ENCODE measurements at regions not wholly inside any gene's neighbourhood (a gene's known extent, or its start where the extent isn't known, plus 50 kb on each side); places are given as distances from the start of the nearest gene placed in this dataset.
A peak's percentile ranks its signal among the peaks of the same experiment; 100 is the strongest.

DNA sequence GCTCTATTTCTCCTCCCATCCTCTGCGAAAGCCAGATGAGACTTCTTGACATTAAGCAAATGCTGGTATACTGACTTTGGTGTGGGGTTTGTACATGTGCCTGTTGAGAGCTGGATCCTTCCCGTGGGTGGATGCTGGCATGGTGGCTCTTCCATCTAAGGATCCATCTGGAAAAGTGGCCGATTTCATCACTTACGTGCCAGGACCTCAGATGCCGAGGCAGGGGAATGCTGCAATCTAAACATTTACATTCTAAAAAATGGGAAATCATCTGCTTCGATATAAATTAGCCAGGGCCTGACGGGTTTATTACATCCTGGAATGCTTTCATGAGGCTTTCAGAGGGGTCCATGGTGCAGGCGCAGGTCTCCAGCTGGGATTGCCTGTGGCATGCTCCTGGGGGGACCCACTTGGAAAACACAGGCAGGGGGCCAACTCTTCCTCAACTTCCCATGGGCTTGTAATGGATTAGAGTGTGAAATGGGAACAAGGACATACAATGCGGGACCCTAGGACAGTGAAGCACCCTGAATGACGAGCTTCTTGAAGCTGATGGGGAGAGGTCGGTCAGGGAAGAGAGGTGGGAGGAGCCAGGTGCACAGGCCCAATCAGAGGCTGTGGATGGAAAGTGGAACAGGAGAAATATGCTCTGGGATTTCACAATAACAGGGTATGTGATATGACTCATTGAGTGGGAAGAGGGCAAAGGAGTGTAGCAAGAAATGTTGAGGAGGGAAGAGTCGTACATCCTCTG lies 105.5 kb upstream of the PITX1 start:
- DNase-seq (ENCODE audit: low spot score) = peak; percentile 91

DNA sequence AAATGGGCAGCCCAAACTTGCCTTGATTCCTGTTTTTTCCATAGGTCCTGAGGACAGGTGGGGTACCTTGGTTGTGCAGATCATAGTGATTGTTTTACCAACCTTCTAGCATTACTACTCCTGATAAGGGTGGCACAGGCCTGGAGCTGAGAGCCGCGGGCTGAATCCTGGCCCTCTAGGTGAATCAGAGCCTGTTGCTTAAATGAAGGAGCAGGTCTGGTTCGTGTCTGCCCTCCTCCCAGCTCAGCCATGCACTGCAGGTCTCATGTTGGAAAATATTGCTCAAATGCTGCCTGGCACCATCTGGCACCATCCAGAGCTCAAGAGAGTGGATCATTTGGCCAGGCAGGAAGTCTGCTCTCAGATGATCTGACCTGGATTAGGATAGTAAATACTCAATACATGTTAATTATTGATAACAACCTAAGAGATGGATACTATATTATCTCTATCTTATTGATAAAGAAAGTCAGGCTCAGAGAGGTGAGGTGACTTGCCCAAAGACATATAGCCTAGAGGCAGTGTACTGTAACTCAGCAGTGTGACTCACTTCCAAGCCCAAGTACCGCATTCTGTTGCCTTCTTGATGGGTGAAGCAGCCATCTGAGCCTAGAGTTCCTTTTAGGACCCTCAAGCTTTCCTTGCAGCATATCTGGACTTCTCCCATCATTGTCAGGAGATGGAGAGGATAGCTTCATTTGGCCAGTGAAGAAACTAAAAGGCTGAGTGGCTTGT lies 104.3 kb upstream of the PITX1 start:
- no peak for DNase-seq (ENCODE audit: low spot score)

DNA sequence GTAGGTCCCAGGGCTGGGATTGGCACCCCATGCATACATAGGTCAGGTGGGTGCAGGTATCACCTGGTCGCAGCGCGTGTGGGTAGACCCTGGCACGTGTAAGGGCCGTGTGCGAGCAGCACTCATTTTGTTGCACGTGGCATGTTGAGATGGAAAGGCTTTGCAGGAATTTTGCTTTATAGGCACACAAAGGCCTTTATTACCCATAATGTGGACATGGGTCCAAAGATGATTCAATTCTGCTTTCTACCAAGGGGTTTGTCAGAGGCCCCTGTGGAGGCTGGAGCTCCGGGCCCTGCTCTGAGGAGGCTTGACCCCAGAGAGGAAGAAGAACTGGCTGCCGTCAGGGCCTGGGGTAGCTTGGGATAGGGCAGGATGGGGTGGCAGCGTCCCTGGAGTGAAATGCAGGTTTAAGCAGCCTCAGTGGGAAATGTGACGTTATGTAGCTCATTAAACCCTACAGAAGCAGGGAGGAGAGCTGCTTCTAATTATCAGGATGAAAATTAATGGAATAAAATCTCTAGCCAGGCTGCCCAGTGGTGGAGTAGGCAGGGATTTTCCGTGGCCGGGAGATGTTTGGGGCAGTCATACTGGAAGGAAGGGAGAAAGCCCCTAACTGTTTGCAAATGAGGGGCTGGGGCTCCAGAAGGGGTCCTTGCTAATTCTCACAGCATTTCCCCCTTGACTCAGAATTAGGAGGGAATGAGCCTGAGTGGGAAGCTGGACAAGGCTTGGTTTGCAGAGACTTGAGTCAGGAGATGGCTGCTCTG lies 103.3 kb upstream of the PITX1 start:
- DNase-seq (ENCODE audit: low spot score) = no peak

DNA sequence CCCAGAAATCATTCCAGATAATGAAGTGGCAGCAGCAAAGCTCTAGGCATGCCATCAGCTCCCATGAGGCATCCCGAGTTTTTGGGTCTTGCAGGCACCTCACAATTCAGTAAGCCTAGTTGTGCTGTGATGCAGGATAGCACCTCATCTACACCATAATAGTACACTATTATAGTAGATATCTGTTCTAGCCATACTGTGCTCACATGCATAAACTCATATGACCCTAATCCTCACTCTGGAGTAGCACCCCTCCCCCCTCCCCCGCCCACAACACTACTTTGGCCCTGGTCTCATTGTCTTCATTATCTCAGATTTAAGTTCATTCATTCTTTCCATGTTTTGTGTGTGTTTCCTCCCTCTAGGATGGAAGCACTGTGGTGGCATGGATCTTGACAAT lies 102.5 kb upstream of the PITX1 start:
- DNase-seq (ENCODE audit: low spot score) = no peak

DNA sequence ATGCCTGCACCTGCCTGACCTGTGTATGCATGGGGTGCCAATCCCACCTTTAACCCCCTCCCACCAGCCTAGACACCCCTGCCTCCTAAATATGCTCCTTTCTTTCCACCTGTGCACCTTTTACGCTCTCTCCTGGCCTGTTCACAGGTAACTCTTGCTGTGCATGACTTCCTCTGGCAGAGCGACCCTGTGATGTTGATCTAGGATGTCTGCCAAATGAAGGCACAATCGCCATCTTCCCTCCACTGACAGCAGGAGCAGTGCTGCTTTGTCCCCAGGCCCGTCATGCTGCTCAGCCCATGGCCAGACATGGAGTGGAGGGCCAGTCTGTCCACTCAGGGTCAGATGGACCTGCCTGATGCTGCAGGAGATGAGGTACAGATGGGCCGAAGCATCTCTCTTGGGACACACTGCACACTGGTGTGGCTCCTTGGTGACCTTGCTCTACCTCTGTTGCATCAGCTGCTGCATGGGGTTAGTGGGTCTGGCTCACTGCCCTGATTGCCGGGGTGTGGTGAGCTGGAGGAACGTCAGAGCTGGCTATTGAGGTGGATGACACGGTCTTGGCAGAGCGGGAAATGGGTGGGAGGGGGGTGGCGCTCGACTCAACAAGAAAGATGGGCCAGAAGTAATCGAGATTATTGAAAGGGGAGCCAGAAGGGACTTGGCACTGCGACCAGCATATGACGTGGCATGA lies 101.7 kb upstream of the PITX1 start:
- DNase-seq (ENCODE audit: low spot score) = peak; percentile 74

DNA sequence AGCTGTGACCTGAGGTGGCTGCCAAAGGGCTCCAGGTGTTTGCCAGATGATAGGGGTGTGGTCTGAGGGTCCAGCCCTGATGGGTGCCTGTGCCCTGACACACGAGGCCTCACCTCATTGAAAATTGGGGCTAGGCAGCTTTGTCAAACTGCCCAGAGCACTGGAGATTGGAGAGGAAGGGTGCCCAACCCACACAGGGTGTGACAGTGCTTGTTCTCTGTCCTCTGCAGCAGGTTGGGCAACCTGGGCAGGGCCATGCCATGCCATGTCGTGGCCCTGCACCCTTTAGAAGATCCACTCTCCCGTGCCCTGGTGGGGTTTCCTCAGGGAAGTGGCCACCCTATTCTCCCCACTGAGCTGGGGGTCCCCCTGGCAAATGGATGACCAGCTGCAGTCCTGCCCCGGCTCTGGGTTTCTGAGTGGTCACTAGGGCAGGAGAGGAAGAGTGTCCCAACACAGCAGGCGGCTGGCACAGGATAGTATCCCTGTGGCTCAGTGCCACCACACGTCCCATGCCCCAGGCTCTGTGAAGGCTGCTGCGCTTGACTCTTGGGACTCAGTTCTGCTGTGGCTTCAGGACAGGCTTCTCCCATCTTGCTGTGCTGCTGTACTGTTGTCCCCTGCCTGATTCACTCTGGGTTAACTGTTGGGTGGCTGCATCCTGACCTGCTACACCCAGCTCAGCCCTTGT lies 100.8 kb upstream of the PITX1 start:
- DNase-seq (ENCODE audit: low spot score) = no peak

DNA sequence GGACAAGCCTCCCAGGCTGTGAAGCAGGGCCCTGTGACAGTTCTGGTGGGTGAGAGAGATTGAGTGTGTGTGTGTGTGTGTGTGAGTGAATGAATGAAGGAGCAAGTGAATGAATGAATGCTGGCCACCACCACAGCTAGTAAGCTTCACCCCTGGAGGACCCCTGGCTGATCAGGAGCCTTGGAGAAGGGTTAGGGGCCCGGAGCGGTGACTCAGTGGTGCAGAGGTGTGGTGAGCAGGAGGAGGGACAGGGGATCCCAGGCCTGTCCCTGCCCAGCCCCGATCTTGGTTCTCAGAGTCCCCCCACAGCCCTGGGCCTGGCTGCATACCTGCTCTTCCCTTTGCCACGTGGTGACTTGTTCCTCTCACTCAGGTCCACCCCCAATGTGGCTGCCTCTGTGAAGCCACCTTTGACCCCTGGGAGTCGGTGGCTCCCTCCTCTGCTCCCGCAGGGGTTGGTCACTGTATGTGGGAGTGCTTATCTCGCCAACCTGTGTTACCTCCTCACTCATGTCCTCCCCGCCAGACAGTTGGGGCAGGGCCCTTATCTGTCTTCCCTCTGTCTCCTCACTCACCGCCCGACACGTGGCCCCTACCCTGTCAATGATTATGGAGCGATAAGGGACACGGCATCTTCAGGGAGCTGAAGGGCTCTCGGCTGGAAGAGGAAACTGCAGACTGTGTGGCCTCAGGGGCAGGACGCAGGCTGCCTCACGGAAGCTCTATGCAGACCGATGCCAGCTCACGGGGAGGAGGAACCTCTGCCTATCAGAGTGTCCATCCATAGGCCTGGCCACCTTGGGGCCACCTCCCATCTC lies 99.9 kb upstream of the PITX1 start:
- no peak for DNase-seq (ENCODE audit: low spot score)

DNA sequence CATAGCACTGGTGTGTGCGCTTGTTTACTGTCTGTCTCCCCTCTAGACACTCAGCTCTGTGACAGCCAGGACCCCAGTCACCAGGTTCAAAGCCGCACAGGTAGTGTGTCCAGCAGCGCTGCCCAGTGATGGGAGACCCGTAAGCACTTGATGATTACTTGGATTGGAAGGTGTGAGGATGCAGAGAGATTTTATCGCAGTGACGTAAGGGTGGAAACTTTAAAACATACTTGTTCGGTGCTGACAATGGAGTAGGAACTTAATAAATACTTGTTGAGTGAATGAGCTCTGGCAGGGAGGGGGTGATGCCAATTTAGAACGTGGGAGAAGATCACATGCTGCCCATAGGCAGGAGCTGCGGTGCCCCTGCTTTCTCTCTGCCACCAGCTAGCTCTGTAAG lies 99.2 kb upstream of the PITX1 start:
- DNase-seq (ENCODE audit: low spot score) = no peak

DNA sequence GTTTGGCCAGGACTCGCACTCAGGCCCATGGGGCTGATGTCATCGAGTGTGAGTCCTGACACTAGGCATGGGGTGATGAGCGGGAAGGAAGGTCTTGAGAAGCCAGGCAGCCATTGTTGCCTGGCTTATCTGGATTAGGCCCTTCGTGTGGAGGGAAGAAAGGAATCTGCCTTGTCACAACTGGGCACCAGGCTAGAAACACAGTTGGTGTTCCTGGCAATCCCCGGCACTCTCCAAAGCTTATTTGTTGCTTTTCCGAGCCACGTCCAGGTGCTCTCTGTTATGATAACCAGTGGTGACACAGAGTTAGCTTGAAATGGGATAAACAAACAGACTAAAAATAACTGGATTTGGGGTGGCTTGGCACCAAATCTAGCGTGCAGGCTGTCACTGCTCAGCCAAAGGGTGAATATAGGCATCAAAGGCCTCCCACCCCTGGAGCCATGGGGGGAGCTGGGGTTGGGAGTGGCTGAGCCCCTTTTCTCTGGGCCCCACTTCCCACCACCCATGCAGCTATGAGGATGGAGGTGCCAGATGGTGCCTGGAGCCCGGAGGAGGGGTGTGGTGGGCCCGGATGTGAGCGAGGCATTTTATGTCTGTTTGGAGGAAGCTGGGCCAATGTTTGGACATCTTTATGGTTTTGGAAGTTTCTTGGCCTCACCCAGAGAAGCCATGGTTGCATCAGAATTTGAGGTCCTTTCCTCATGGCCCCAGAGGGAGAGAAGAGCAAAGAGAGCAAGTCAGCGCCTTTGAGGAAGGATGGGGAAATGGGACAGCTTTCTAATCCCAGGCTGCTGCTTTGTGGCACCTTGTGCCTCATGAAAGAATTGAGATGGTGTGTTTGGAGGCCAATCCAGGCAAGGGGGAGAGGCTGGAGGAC lies 98.0 kb upstream of the PITX1 start:
- no peak for DNase-seq (ENCODE audit: low spot score)

DNA sequence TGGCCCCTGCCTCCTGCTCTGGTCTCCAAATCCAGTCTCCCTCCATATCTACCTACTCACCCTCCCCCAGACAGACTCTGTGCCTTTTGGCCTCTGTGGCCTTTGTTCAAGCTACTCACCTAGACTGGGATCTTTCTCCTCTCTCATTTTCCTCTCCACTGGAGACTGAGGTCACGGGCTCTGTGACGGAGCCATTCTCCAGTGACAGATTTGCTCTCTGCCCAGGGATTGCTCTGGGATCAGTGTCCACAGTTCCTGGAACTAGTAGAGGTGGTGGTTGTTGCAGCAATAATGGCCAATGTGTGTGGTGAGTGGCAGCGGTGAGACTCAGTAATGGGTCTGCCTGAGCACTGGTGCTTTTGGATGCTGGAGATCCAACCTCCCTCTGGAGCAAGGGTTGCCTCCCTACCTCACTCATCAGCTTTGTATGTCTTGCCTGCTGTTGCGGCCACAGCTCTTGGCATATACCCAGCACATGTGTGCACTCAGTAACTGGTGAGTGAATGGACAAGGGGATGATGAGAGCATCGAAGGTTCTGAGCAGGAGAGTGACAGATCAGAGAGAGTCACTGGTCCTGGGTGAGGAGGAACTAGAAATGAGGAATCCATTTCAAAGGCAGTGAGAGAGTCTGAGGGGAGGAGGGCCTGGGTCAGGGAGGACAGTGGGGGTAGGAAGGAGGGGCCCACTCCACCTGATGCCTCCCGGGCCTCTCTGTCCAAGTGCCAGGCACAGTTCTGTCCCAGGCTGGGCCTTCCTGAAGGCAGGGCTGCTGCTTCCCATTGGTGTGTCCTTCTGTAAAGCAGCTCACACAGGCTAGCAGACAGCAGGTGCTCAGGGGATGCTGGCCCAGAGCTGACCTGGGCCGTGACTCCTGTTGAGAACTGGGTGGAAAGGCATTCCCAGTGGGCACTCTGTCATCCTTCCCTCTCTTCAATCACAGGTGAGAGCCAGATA lies 96.5 kb upstream of the PITX1 start:
- no peak for DNase-seq (ENCODE audit: low spot score)

DNA sequence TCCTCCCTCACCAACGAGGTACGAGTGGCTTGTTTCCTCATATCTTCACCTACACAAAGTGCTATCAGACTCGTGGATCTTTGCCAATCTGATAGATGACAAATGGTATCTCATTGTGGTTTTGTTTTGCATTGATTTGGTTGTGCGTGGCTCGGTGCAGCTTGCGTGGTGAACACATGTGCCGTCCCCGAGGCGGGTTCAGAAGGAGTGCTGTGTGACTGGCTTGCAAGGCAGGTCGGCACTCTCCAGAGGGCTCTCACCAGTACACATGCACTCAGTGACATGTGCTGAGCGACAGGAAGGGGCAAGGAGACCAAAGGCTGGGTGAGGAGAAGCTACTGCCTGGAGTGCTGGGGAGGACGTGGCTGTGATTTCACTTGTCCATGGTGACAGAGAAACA lies 95.3 kb upstream of the PITX1 start:
- DNase-seq (ENCODE audit: low spot score) = no peak

DNA sequence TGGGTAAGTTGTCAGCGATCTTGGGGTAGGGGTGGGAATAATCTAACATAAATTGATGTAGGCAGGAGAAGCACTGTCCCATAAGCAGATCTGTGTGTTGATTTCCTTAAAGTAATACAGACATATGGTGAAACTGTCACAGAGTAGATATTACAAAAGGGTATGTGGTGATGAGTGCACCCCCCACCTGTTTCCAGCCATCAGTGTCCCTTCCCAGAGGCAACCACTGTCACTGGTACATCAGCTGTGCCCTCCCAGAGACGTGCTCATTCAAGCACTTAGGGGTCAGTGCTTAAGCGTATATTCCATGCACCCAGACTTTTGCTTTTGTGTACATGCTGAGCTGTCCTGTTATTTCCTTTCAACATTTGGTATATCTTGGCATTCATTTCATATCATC lies 94.3 kb upstream of the PITX1 start:
- DNase-seq (ENCODE audit: low spot score) = no peak

DNA sequence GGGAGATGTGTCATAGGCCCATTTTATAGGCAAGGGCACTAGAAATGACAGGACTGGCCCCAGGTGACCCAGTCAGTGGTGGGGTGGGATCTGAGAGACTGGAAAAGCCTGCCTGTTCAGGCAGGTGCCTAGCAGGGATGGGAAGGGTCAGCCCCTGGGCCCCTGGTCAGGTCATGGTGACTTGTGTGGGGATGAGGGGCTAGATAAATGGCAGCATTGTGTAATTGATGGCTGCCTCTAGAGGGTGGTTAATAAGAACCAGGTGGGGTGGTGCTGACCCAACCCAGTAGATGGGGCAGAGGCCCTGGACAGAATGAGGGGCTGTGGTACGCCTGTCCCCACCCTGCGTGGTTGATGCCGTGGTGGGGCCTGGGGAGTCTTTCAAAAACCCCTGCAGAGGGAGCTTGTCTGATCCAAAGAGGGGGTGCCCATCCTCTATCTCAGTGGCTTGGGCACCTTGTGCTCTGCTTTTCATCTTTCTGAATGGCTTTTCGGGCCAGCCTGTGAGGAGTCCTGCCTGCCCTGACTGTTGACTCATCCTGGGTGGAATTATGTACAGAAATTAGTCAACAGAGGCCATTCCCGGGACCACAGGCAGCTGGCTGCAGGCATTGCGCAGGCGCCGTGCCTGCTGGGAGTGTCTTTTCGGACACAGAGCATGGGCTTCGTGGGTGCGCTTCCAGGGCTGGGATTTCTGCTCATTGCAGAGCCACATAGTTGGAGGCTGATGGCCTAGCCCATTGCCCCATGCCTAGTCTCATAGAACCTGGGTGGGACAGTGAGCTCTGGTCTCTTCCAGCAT lies 93.6 kb upstream of the PITX1 start:
- DNase-seq (ENCODE audit: low spot score) = peak; percentile 87

DNA sequence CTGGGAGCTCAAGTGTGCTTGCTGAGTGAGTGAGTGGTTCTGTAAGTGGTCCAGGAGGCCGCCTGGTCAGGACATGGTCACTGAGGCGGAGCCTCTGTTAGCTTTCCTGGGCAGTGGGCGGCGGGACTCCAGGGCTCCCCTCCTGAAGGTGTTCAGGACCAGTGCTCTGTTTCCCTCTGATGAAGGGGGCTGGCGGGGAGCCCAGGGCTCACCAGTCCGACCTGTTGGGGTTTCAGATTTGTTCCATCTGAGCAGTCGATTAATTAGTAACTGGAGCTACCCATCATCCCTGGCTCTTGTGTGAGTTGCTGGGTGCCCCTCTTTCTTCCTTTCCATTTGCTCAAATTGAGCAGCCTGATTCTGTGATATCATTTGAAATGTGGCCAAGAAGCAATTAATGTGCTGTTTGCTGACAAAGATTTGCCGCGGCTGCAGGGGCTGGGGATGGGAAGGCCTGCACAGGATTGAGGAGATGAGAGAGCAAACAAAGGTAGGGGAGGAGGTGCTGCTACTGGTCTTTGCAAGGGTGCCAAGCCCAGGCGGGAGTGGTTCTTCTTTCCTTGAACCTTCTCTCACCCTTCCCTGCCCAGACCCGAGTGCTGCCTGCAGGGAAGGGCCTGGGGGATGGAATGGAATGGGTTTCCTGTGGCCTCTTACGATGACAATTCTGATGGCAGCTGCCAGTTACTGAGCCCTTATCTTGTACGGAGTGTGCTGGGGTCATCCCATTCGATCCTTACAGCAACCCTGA lies 92.8 kb upstream of the PITX1 start:
- no peak for DNase-seq (ENCODE audit: low spot score)

DNA sequence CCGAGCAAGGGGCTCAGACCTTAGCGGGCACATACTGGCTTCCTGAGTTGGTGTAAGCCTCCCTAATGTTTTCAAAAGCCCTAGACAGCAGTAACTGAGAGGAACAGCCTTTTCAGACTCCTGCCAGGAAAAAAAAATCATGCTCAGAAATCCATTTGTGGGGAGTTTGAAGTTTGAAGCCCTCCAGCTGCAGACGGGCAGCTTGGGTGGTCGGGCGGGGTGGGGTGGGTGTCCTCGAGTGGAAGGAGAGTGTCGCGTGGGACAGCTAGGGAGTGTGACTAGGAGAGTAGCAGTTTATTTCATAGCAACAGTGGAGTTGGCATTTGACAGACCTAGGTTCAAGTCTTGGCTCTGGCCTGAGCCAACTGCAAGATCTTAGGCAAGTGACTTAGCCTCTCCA lies 90.7 kb upstream of the PITX1 start:
- no peak for DNase-seq (ENCODE audit: low spot score)

DNA sequence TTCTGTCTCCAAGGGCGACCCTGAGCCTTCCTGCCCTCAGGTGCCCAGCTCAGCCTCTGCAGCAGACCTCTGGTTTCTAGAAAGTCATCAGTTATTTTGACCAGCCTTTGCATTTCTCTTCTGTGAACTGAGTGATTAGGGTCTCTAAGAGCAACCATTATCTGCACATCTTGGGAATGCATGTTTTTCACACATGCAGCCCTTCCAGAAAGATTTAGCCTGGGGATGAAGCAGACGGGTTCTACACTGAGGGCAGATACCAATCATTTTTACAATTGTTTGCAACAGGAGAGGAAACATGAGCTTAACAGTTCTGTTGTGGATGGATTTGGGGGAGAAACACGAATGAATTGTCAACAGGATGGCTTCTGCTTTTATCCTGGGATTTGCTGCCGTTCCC lies 90.1 kb upstream of the PITX1 start:
- DNase-seq (ENCODE audit: low spot score) = no peak

DNA sequence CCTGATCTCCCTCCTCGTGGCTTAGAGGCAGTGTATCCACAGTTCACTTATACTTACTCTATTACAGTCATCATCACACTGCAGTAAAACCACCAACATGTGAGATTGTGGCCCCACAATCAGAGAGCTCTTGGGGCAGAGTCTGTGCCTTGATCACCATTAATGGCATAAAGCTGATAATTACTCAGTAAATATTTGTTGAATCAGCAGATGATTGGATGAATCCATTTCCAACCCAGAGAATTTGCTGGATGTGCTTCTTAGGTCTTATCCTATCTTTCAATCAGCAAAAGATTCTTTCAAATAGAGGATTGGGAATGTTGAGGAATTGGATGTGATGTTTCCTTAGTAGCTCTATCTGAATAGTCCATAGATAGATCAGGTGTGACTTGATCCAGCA lies 88.8 kb upstream of the PITX1 start:
- no peak for DNase-seq (ENCODE audit: low spot score)

All from GM03348 (cell line).